OCI-LY1 (cell line): ENCODE measurements at regions not wholly inside any gene's neighbourhood (a gene's known extent, or its start where the extent isn't known, plus 50 kb on each side); places are given as distances from the start of the nearest gene placed in this dataset.
"Not testable (repeated sequence)": the region's sequence is repeated elsewhere in the genome, so short reads cannot be mapped to it uniquely, and the experiment has no call there.

ENCODE experiments used
- EZH2 ChIP-seq: fragments of 200-600 bp; sonication (generic), shearing (Covaris generic); IDR thresholded peaks from 2 replicates; pipeline ENCODE4 v1.8.0; 2017; ENCODE audit warnings: borderline replicate concordance, mixed run types, mild to moderate bottlenecking, antibody characterized with exemption, low read length, moderate library complexity, mixed read lengths
- TF ChIP-seq, protein P1 (sequence below): fragments of 200-600 bp; sonication (generic), shearing (Covaris generic); IDR thresholded peaks from 2 replicates; pipeline ENCODE4 v1.5.1; 2017; ENCODE audit warnings: mild to moderate bottlenecking, antibody characterized with exemption, low read length, moderate library complexity, mixed read lengths

DNA sequence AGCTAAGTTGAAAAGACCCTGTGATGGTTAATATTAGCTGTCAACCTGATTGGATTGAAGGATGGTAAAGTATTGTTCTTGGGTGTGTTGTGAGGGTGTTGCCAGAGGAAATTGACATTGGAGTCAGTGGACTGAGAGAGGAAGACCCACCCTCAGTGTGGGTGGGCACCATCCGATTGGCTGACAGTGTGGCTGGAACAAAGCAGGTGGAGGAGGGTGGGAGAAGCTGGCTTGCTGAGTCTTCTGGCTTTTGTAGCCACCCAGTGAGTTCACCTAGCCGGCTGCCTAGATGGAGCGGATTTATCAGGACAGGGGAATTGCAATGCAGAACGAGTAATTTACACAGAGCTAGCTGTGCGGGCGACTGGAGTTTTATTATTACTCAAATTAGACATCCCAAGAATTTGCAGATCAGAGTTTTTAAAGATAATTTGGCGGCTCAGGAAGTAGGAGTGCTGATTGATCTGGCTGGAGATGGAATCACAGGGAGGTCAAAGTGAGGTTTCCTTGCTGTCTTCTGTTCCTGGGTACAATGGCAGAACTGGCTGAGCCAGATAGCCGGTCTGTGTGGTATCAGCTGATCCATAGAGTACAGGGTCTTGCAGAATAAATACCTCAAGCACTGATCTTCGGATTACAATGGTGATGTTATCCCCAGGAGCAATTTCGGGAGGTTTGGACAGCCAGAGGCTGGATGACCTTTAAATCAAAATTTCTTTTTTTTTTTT, 4015.1 kb upstream of the TPTE start:
- TF ChIP-seq, protein P1, sequence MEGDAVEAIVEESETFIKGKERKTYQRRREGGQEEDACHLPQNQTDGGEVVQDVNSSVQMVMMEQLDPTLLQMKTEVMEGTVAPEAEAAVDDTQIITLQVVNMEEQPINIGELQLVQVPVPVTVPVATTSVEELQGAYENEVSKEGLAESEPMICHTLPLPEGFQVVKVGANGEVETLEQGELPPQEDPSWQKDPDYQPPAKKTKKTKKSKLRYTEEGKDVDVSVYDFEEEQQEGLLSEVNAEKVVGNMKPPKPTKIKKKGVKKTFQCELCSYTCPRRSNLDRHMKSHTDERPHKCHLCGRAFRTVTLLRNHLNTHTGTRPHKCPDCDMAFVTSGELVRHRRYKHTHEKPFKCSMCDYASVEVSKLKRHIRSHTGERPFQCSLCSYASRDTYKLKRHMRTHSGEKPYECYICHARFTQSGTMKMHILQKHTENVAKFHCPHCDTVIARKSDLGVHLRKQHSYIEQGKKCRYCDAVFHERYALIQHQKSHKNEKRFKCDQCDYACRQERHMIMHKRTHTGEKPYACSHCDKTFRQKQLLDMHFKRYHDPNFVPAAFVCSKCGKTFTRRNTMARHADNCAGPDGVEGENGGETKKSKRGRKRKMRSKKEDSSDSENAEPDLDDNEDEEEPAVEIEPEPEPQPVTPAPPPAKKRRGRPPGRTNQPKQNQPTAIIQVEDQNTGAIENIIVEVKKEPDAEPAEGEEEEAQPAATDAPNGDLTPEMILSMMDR, result not testable (repeated sequence)
- not testable (repeated sequence) for TF ChIP-seq EZH2
